ENCODE measurements at regions not wholly inside any gene's neighbourhood (a gene's known extent, or its start where the extent isn't known, plus 50 kb on each side); places are given as distances from the start of the nearest gene placed in this dataset.

DNA sequence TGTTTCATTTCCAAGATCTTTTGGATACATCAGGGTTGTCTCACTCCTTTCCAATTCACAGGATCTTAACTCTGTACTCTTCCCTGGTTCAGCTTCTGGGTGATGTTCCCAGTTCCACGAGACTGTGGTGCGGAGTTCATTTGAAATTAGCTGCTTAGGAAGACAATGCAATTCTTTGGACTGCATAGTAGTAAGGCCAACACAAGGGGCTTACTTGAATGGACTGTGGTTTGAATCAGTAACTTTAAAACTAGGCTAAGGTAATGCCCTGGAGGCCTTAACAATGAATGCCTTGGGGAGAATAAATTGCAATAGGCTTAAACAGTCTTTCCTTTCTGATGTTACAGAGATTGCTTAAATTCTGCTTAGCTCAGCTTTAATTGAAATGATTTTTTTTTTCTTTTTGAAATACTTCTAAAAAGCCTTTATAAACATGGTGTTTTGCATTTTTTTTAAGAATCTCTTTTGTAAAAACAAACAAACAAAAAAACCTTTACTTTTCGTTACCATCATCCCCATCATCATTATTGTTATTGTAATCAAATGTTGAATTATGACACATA is 133.8 kb upstream of the MEF2C start:
- no peak overlapping the region for H3K4me3 ChIP-seq
- H3K36me3 ChIP-seq = no peaks in the 10 kb centered on the region
- H3K9me3 ChIP-seq = no peaks in the 10 kb centered on the region
- no peak for DNase-seq
- H3K4me1 ChIP-seq = no peaks in the 10 kb centered on the region
- no peak for TF ChIP-seq POLR2A (IDR thresholded peaks at IDR 0.05)
- TF ChIP-seq, protein P1, sequence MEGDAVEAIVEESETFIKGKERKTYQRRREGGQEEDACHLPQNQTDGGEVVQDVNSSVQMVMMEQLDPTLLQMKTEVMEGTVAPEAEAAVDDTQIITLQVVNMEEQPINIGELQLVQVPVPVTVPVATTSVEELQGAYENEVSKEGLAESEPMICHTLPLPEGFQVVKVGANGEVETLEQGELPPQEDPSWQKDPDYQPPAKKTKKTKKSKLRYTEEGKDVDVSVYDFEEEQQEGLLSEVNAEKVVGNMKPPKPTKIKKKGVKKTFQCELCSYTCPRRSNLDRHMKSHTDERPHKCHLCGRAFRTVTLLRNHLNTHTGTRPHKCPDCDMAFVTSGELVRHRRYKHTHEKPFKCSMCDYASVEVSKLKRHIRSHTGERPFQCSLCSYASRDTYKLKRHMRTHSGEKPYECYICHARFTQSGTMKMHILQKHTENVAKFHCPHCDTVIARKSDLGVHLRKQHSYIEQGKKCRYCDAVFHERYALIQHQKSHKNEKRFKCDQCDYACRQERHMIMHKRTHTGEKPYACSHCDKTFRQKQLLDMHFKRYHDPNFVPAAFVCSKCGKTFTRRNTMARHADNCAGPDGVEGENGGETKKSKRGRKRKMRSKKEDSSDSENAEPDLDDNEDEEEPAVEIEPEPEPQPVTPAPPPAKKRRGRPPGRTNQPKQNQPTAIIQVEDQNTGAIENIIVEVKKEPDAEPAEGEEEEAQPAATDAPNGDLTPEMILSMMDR (IDR thresholded peaks at IDR 0.05) = no peak
- intact Hi-C loops (cut with DNase I) = no loop called here
- no peaks in the 10 kb centered on the region for H3K27me3 ChIP-seq
- no peak overlapping the region for H3K27ac ChIP-seq
- 75 to 87% methylated on average over 3 of the region's 3 CpGs for WGBS, 2 donors

- DNase-seq = no peak
- no peak for TF ChIP-seq POLR2A (IDR thresholded peaks at IDR 0.05)
- TF ChIP-seq, protein P1 (IDR thresholded peaks at IDR 0.05) = no peak
- no peaks in the 10 kb centered on the region for H3K9me3 ChIP-seq
- H3K27me3 ChIP-seq = no peaks in the 10 kb centered on the region
- intact Hi-C loops (cut with DNase I) = no loop called here
- 32 to 33% methylated on average over 1 of the region's 1 CpG for WGBS, 2 donors
- no peak overlapping the region for H3K4me3 ChIP-seq
- no peaks in the 10 kb centered on the region for H3K36me3 ChIP-seq
- no peaks in the 10 kb centered on the region for H3K4me1 ChIP-seq
- H3K27ac ChIP-seq = no peak overlapping the region
These were observed 132.4 kb upstream of the MEF2C start for GRCh38 chr5:89015409-89015808.

GRCh38 chr5:89011778-89012711 is 129.1 kb upstream of the MEF2C start:
- no peak overlapping the region for H3K27ac ChIP-seq
- H3K36me3 ChIP-seq = no peaks in the 10 kb centered on the region
- 52 to 53% methylated on average over 6 of the region's 6 CpGs for WGBS, 2 donors

DNA sequence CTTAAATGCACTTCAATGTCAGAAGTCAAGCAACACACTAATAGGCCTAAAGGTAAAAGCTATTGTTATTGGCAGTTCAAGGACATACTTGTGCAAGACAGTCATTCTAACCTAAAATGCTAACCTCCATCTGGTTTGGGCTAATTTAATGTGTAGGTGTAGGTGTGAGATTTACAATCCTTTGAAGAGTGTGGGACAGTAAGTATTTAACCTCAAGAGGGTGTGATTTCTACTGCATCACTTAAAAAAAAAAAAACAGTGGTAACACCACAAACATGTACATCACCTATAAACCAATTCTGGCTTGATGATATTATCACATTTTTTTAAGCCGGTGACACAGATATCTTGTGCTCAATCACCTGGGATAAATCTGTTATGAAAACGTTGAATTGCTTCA is 127.5 kb upstream of the MEF2C start:
- intact Hi-C loops (cut with DNase I) = no loop called here
- TF ChIP-seq POLR2A (IDR thresholded peaks at IDR 0.05) = no peak
- TF ChIP-seq, protein P1 (IDR thresholded peaks at IDR 0.05) = no peak
- Histone ChIP-seq H3K27ac (no peak overlapping the region), H3K27me3 (no peaks in the 10 kb centered on the region), H3K4me3 (no peak overlapping the region), H3K9me3 (no peaks in the 10 kb centered on the region), H3K4me1 (no peaks in the 10 kb centered on the region), H3K36me3 (no peaks in the 10 kb centered on the region)
- WGBS, 2 donors = 77 to 86% methylated on average over 2 of the region's 2 CpGs
- DNase-seq = no peak

More at GRCh38 chr5:89011778-89012711, 129.1 kb upstream of the MEF2C start:
- H3K4me1 ChIP-seq = no peaks in the 10 kb centered on the region
- H3K27me3 ChIP-seq = no peaks in the 10 kb centered on the region
- no peak overlapping the region for H3K4me3 ChIP-seq
- H3K9me3 ChIP-seq = no peaks in the 10 kb centered on the region
- TF ChIP-seq, protein P1 (IDR thresholded peaks at IDR 0.05) = no peak
- TF ChIP-seq POLR2A (IDR thresholded peaks at IDR 0.05) = no peak
- intact Hi-C loops (cut with DNase I) = no loop called here
- no peak for DNase-seq

DNA sequence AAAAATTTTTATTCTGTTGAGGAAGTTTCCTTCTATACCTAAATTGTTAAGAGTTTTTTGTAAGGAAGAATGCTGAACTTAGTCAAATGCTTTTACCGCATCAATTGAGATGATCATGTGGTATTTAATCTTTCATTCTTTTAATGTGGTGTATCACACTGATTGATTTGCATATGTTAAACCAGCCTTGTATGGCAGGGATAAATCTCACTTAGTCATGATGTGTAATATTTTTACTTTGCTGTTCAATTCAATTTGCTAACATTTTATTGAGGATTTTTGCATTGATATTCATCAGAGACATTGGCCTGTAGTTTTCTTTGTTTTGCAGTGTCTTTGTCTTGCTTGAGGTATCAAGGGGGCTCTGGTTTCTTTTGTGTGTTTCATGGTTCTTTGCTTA is 125.3 kb upstream of the MEF2C start:
- Histone ChIP-seq H3K27ac (no peak overlapping the region), H3K4me1 (no peaks in the 10 kb centered on the region), H3K36me3 (no peaks in the 10 kb centered on the region), H3K9me3 (peaks cover 0 to 6% (median 0%) of the 10 kb centered on the region in 3 donors), H3K4me3 (no peak overlapping the region), H3K27me3 (no peaks in the 10 kb centered on the region)
- 88 to 100% methylated on average over 1 of the region's 1 CpG for WGBS, 2 donors
- no peak for TF ChIP-seq POLR2A (IDR thresholded peaks at IDR 0.05)
- TF ChIP-seq, protein P1 (IDR thresholded peaks at IDR 0.05) = no peak
- DNase-seq = no peak
- intact Hi-C loops (cut with DNase I) = no loop called here
